IMR-90 (cell line): ENCODE measurements at regions not wholly inside any gene's neighbourhood (a gene's known extent, or its start where the extent isn't known, plus 50 kb on each side); places are given as distances from the start of the nearest gene placed in this dataset.

Experiments used
- ATAC-seq: fragments of 200-7000 bp; cut with Tn5 transposase; 2 replicates; pipeline ENCODE4 v1.9.1; 2020; ENCODE audit warnings: low read depth, mild to moderate bottlenecking, moderate library complexity
- BruUV-seq: library from RNA; stranded (reverse); fragments of 400-500 nt; replicated peaks from 2 replicates; lab custom pipeline; 2021; lab: Mats Ljungman, UMichigan
- CTCF ChIA-PET: fragments of 300-600 bp; formaldehyde crosslinking; extraction: SDS; loops from one replicate; lab custom pipeline; 2021; ENCODE audit warnings: antibody characterized with exemption; lab: Yijun Ruan, JAX
- POLR2A ChIA-PET: fragments of 300-600 bp; sonication (Branson Sonifier 250); formaldehyde crosslinking; loops from one replicate; lab custom pipeline; 2022; ENCODE audit warnings: antibody characterized with exemption; ENCODE audit not compliant: unreplicated experiment; lab: Charles Lee
- DNase-seq: peaks from one replicate; pipeline ENCODE4 v3.0.0; 2013
- H2AFZ ChIP-seq: replicated peaks from 2 replicates; pipeline ENCODE3; 2013; ENCODE audit warnings: low read length, mild to moderate bottlenecking; ENCODE audit not compliant: poor library complexity
- H2AK5ac ChIP-seq: 2 replicates; pipeline ENCODE4 v1.6.1; 2013; ENCODE audit warnings: low read depth, low read length, inconsistent platforms
- H2AK9ac ChIP-seq: replicated peaks from 2 replicates; pipeline ENCODE3; 2013; ENCODE audit warnings: mild to moderate bottlenecking, low read depth, low read length, moderate library complexity; ENCODE audit not compliant: poor library complexity
- H2BK120ac ChIP-seq: 2 replicates; pipeline ENCODE4 v1.6.1; 2013; ENCODE audit warnings: low read depth, low read length, inconsistent platforms
- H2BK15ac ChIP-seq: 3 replicates; pipeline ENCODE4 v1.6.1; 2013; ENCODE audit warnings: low read depth, low read length, inconsistent platforms
- H2BK20ac ChIP-seq: 2 replicates; pipeline ENCODE4 v1.6.1; 2013; ENCODE audit warnings: low read depth, mild to moderate bottlenecking, inconsistent platforms, low read length, moderate library complexity
- H2BK5ac ChIP-seq: 2 replicates; pipeline ENCODE4 v1.6.1; 2013; ENCODE audit warnings: mild to moderate bottlenecking, low read depth, low read length, inconsistent platforms; ENCODE audit not compliant: poor library complexity, severe bottlenecking
- H3K14ac ChIP-seq: replicated peaks from 2 replicates; pipeline ENCODE4 v1.6.1; 2013; ENCODE audit warnings: low read depth, low read length, inconsistent platforms
- H3K18ac ChIP-seq: 2 replicates; pipeline ENCODE4 v1.6.1; 2013; ENCODE audit warnings: low read depth, low read length, control low read depth
- H3K23ac ChIP-seq: 2 replicates; pipeline ENCODE4 v1.6.1; 2013; ENCODE audit warnings: low read depth, low read length, inconsistent platforms
- H3K27ac ChIP-seq: 2 replicates; pipeline ENCODE4 v1.5.1; 2013; ENCODE audit warnings: mild to moderate bottlenecking, control low read depth, low read length; ENCODE audit not compliant: insufficient read depth
- H3K27me3 ChIP-seq: 2 replicates; pipeline ENCODE4 v1.6.1; 2013; ENCODE audit warnings: low read length; ENCODE audit not compliant: control insufficient read depth, insufficient read depth
- H3K36me3 ChIP-seq: 2 replicates; pipeline ENCODE4 v1.6.1; 2013; ENCODE audit warnings: low read length, mixed read lengths; ENCODE audit not compliant: control insufficient read depth, insufficient read depth
- H3K4ac ChIP-seq: 2 replicates; pipeline ENCODE4 v1.6.1; 2013; ENCODE audit warnings: low read depth, low read length, inconsistent platforms
- H3K4me1 ChIP-seq: 2 replicates; pipeline ENCODE4 v1.6.1; 2013; ENCODE audit warnings: low read length, mixed read lengths; ENCODE audit not compliant: control insufficient read depth, insufficient read depth
- H3K4me2 ChIP-seq: 2 replicates; pipeline ENCODE4 v1.6.1; 2013; ENCODE audit warnings: low read depth, mild to moderate bottlenecking, control low read depth, low read length, moderate library complexity
- H3K4me3 ChIP-seq: 2 replicates; pipeline ENCODE4 v1.5.1; 2013; ENCODE audit warnings: low read depth, mild to moderate bottlenecking, control low read depth, low read length, moderate library complexity; ENCODE audit not compliant: insufficient read depth
- H3K56ac ChIP-seq: 2 replicates; pipeline ENCODE4 v1.6.1; 2013; ENCODE audit warnings: low read length, inconsistent platforms; ENCODE audit not compliant: insufficient read depth; ENCODE audit errors: extremely low read depth
- H3K79me1 ChIP-seq, 2 experiments: 2 replicates each; pipeline ENCODE4 v1.6.1; 2013; ENCODE audit warnings: low read length in 2 of 2, inconsistent platforms in 1 of 2, low read depth in 1 of 2
- H3K9ac ChIP-seq: 2 replicates; pipeline ENCODE4 v1.6.1; 2013; ENCODE audit warnings: low read depth, low read length, control low read depth
- H3K9me1 ChIP-seq: 2 replicates; pipeline ENCODE4 v1.6.1; 2013; ENCODE audit warnings: low read length, inconsistent platforms; ENCODE audit not compliant: insufficient read depth
- H3K9me3 ChIP-seq: 2 replicates; pipeline ENCODE4 v1.6.1; 2013; ENCODE audit warnings: low read length; ENCODE audit not compliant: control insufficient read depth, insufficient read depth
- H4K20me1 ChIP-seq: 2 replicates; pipeline ENCODE4 v1.6.1; 2013; ENCODE audit warnings: low read length, inconsistent platforms; ENCODE audit not compliant: insufficient read depth
- H4K5ac ChIP-seq: 2 replicates; pipeline ENCODE4 v1.6.1; 2013; ENCODE audit warnings: mild to moderate bottlenecking, low read depth, low read length, control low read depth
- H4K8ac ChIP-seq, 2 experiments: 2 replicates each; pipeline ENCODE4 v1.6.1; 2013; ENCODE audit warnings: low read depth in 2 of 2, low read length in 2 of 2, control low read depth in 1 of 2, inconsistent platforms in 1 of 2
- H4K91ac ChIP-seq: 2 replicates; pipeline ENCODE4 v1.6.1; 2013; ENCODE audit warnings: low read depth, low read length, inconsistent platforms; ENCODE audit not compliant: insufficient read depth
- BHLHE40 ChIP-seq: fragments of 150-350 bp; IDR thresholded peaks from 2 replicates; pipeline ENCODE4 v1.6.1; 2016; ENCODE audit warnings: mild to moderate bottlenecking, low read depth, low read length
- CEBPB ChIP-seq: IDR thresholded peaks from 2 replicates; pipeline ENCODE4 v1.6.1; 2012; ENCODE audit warnings: low read depth, low read length, improper control_type of control experiment
- CHD1 ChIP-seq: IDR thresholded peaks from 2 replicates; pipeline ENCODE4 v1.6.1; 2012; ENCODE audit warnings: low read depth, low read length, improper control_type of control experiment
- CTCF ChIP-seq: conservative IDR thresholded peaks from 2 replicates; pipeline ENCODE4 v1.5.1; 2012; ENCODE audit warnings: mild to moderate bottlenecking, low read depth, low read length, improper control_type of control experiment
- ELK1 ChIP-seq: fragments of 150-350 bp; IDR thresholded peaks from 2 replicates; pipeline ENCODE4 v1.6.1; 2016; ENCODE audit warnings: low read depth, mild to moderate bottlenecking, low read length, moderate library complexity, borderline replicate concordance
- FOS ChIP-seq: fragments of 150-350 bp; IDR thresholded peaks from 2 replicates; pipeline ENCODE4 v1.6.1; 2016; ENCODE audit warnings: low read depth, low read length
- MAFK ChIP-seq: IDR thresholded peaks from 2 replicates; pipeline ENCODE4 v1.6.1; 2012; ENCODE audit warnings: low read depth, low read length, improper control_type of control experiment
- MAZ ChIP-seq: IDR thresholded peaks from 2 replicates; pipeline ENCODE4 v1.6.1; 2012; ENCODE audit warnings: low read depth, mild to moderate bottlenecking, low read length, improper control_type of control experiment, moderate library complexity, borderline replicate concordance
- MXI1 ChIP-seq: IDR thresholded peaks from 2 replicates; pipeline ENCODE4 v1.6.1; 2012; ENCODE audit warnings: low read depth, mild to moderate bottlenecking, low read length, moderate library complexity, borderline replicate concordance
- NFE2L2 ChIP-seq: fragments of 150-350 bp; IDR thresholded peaks from 2 replicates; pipeline ENCODE4 v1.6.1; 2016; ENCODE audit warnings: low read depth, mild to moderate bottlenecking, low read length
- POLR2A ChIP-seq: IDR thresholded peaks from 2 replicates; pipeline ENCODE4 v1.6.1; 2012; ENCODE audit warnings: mild to moderate bottlenecking, low read depth, low read length
- RAD21 ChIP-seq: IDR thresholded peaks from 2 replicates; pipeline ENCODE4 v1.6.1; 2012; ENCODE audit warnings: low read length, improper control_type of control experiment
- RCOR1 ChIP-seq: IDR thresholded peaks from 2 replicates; pipeline ENCODE4 v1.6.1; 2012; ENCODE audit warnings: mild to moderate bottlenecking, low read length, improper control_type of control experiment; ENCODE audit not compliant: insufficient replicate concordance
- RFX5 ChIP-seq: IDR thresholded peaks from 2 replicates; pipeline ENCODE4 v1.8.0; 2012; ENCODE audit warnings: low read depth, mild to moderate bottlenecking, low read length, moderate library complexity
- SMC3 ChIP-seq: fragments of 150-350 bp; IDR thresholded peaks from 2 replicates; pipeline ENCODE4 v1.6.1; 2016; ENCODE audit warnings: low read depth, mild to moderate bottlenecking, antibody characterized with exemption, low read length, moderate library complexity
- USF2 ChIP-seq: fragments of 150-350 bp; IDR thresholded peaks from 2 replicates; pipeline ENCODE4 v1.6.1; 2017; ENCODE audit warnings: mild to moderate bottlenecking, antibody characterized with exemption, low read length, low read depth
- WGBS, 2 experiments: methylation state at CpG; one replicate each; pipeline versions ENCODE4 v1.1.5 to v1.1.7; 2013; ENCODE audit warnings: missing lambda C conversion rate in 2 of 2; ENCODE audit not compliant: insufficient read length in 1 of 2; ENCODE audit errors: extremely low coverage in 2 of 2; 5-methylcytosine and 5-hydroxymethylcytosine counted together
- dilution Hi-C: fragments of 300-500 bp; cut with HindIII; formaldehyde crosslinking; loops from one replicate; pipeline ENCODE4 v1.14.3; 2018; ENCODE audit warnings: low sequenced_read_pairs; ENCODE audit not compliant: unreplicated experiment
- in situ Hi-C: fragments of 300-500 bp; cut with MboI; formaldehyde crosslinking; loops from 3 replicates; pipeline ENCODE4 v1.14.3; 2019; ENCODE audit warnings: low sequenced_read_pairs, inconsistent platforms, mixed read lengths
- intact Hi-C: fragments of 100-400 bp; cut with micrococcal nuclease; formaldehyde crosslinking; loops from 2 replicates; pipeline ENCODE4 v1.10.0; 2022

GRCh38 chr17:72236980-72237633 is 116.3 kb downstream of the SOX9 start:
- H2BK15ac ChIP-seq = no peak overlapping the region

More at GRCh38 chr17:72236980-72237633, 116.3 kb downstream of the SOX9 start:
- BruUV-seq = no TSS peak
- no peak overlapping the region for H3K18ac ChIP-seq
- no peak overlapping the region for H2BK5ac ChIP-seq
- H3K56ac ChIP-seq = no peak overlapping the region
- CTCF ChIA-PET = no interaction called here
- dilution Hi-C loops = no loop called here
- no peak overlapping the region for H4K91ac ChIP-seq
- H2AK5ac ChIP-seq = no peak overlapping the region
- H3K4me2 ChIP-seq = no peak overlapping the region
- no peak overlapping the region for H3K14ac ChIP-seq
- in situ Hi-C loops = no loop called here
- no peak overlapping the region for H3K4ac ChIP-seq
- no peaks in the 10 kb centered on the region for H3K36me3 ChIP-seq
- intact Hi-C loops = no loop called here
- no peak overlapping the region for H4K5ac ChIP-seq
- H3K79me1 ChIP-seq = no peaks in the 10 kb centered on the region
- H4K20me1 ChIP-seq = no peaks in the 10 kb centered on the region
- no peak overlapping the region for H2AFZ ChIP-seq
- H3K9me1 ChIP-seq = no peaks in the 10 kb centered on the region; the same call in 1 of the 2 replicates
- H2BK20ac ChIP-seq = no peak overlapping the region
- H3K27me3 ChIP-seq = peaks cover 20% of the 10 kb centered on the region
- no peak overlapping the region for H3K23ac ChIP-seq
- H3K9ac ChIP-seq = no peak overlapping the region
- TF ChIP-seq MAZ (no peak), USF2 (no peak), FOS (no peak), CHD1 (no peak), RCOR1 (no peak), RFX5 (no peak), POLR2A (no peak), MAFK (no peak), BHLHE40 (no peak), ELK1 (no peak), SMC3 (no peak), CEBPB (no peak), NFE2L2 (no peak), RAD21 (no peak), CTCF (no peak), MXI1 (no peak)
- no peaks in the 10 kb centered on the region for H3K4me1 ChIP-seq
- H4K8ac ChIP-seq = no peak overlapping the region
- no peak overlapping the region for H3K27ac ChIP-seq
- no peaks in the 10 kb centered on the region; the same call in 1 of the 2 replicates for H3K9me3 ChIP-seq
- no peak for ATAC-seq
- POLR2A ChIA-PET = no interaction called here
- H2AK9ac ChIP-seq = no peak overlapping the region
- 44% methylated on average over 2 of the region's 13 CpGs; no CpG with 5 or more reads in 1 of the 2 experiments for WGBS, 2 experiments
- DNase-seq = no peak
- no peak overlapping the region for H3K4me3 ChIP-seq
- no peak overlapping the region for H2BK120ac ChIP-seq
